DMS 273 treated with DMSO at 0.1 percent for 48 hours (cell line): ENCODE measurements at regions not wholly inside any gene's neighbourhood (a gene's known extent, or its start where the extent isn't known, plus 50 kb on each side); places are given as distances from the start of the nearest gene placed in this dataset.

Experiments used
- DNase-seq: peaks from one replicate; lab custom pipeline; 2025; lab: John Stamatoyannopoulos, UW

DNA sequence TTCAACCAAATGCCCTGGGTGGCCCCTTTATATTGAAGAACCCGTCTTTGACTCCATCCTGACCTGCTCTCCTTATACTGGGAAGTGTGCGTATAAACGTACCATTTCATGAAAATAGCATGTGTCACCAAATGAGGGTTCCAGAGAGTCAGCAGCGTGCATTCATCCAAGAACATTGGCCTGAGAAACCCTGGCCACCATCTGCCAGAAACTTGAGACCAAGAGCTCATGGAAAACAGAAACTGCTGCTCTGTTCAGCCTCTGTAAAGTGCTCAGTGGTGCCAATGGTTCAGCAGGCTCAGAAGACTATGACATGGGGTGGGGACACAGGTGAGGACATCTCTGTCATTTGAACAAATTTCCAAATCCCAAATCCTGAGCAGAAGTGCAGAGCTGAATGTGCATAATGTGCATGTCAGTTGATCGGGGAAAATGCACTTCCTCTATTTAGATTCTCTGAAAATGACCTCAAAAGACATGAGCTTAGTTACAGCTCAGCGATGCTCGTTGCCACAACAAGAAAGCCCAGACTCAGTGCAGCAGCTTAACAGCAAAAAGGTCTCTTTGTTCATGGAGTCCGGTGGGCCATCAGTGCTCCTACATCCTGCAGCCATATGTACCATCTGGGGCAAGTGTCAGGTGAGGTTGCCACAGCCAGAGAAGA is 176.1 kb downstream of the ATPSCKMT start:
- no peak for DNase-seq

DNA sequence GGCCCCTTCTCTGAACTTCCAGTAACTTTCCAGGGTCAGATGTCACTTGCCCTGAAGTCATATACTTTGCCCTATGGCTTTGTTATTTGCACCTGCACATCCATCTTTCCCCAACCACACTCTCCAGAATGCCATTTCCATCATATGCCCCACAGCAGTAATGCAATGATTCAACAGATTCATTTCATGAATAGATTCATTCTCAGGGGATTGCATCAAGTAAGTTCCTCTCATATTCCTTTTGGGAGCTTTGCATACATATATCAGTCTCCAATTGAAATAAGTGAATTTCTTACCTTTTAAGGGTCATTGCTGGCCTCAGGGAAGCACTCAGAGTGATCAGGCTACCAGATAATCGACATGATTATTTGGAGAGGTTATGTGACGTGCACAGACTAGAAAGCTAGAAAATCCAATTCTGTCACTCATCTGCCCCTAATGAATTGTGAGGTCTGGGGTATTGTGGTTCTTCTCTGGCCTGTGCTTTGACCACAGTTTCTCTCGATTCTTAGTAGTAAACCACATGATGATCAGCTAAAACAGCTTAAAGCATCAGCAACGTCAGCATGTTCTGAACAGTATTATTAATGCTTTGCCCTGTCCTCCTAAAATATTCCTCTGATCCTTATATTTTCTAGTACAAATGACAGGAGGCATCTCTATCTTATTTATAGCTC is 179.9 kb downstream of the ATPSCKMT start:
- DNase-seq: no peak

DNA sequence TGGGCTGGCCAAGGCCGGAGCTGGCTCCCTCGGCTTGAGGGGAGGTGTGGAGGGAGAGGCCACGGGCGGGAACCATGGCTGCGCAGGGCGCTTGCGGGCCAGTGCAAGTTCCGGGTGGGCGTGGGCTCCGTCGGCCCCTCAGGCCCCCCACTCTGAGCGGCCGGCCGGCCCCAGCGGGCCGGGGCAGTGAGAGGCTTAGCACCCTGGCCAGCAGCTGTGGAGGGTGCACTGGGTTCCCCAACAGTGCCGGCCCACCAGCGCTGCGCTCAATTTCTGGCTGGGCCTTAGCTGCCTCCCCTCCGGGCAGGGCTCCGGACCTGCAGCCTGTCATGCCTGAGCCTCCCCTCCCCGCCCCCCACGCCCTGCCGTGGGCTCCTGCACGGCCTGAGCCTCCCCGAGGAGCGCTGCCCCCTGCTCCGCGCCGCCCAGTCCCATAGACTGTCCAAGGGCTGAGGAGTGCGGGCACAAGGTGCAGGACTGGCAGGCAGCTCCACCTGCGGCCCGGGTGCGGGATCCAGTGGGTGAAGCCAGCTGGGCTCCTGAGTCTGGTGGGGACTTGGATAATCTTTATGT is 184.2 kb downstream of the ATPSCKMT start:
- no peak for DNase-seq

DNA sequence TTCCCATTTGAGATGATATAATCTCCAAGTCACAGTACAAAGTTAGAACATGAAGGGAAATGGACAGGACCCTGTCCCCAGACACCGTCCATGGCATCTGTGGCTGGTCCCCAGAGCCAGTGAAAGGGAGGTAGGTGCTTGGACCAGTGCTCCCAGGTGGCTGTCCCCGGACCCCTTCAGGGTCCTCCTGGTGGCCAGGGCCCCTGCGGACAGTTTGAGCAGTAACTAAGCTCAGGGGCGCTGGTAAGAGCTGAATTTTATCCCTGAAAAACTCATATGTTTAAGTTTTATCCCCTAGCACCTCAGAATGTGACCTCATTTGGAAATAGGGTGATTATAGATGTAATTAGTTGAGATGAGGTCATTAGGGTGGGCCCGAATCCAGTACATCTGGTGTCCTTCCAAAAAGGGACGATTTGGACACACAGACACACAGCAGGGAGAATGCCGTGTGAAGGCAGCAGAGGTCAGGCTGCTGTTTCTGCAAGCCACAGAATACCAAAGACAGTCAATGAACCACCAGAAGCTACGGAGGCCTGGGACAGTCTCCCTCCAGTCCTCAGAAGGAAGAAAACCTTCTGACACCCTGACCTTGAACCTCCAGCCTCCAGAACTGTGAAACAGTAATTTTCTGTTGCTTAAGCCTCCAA is 185.0 kb downstream of the ATPSCKMT start:
- no peak for DNase-seq

DNA sequence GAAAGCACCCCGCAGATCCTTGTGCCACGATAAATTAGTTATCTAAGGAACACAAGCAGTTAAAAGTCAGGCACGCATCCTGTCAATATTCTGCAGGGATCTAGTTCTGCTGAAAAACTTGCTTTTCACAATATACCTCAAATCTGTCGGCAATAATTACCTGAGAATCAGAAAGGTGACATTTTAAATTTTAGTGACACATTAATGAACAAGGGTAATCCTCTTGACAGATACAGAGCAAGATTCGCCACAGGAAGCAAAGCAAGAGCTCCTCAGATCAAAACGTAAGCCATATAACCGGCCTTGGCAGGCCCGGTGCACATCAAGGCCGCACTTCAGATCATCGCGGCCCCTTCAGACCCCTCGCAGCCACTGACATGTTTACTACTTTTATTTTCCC is 185.7 kb downstream of the ATPSCKMT start:
- DNase-seq: no peak

DNA sequence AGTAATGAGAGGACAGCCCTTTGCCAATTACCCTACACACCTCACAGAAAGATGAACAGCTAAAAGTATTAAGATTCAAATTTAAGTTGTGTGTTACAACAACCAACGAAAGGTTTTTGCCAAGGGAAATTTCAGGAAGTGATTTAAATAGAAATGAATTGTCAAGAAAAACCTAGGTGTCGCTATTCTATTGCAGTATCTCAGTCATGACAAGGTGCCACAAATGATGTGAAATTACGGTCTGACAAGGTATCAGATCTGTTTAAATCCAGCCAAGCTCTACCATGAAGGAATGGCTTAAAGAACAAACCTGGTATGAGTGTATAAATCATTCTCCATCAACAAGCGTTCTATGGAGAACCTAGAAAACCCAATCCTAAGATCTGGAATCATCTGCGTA is 189.7 kb downstream of the ATPSCKMT start:
- DNase-seq: no peak

DNA sequence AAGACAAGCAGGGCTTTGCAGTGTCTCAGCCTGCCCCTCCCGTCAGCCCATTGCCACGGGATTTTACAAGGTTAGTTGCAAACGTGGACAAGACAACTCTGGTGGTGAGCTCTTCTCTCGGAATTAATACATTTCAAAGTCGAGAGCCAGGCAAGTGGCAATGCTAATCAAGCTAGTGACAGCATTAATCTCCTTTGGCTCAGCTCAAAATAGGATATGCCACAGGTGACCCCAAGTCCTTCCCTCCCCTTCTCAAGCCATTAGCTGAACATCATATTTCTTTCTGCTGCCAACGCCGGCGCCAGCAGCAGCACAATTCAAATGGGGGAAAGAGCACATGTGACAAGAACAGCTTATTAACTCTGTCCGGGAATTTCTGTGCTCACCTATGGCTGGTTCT is 190.1 kb downstream of the ATPSCKMT start:
- no peak for DNase-seq

DNA sequence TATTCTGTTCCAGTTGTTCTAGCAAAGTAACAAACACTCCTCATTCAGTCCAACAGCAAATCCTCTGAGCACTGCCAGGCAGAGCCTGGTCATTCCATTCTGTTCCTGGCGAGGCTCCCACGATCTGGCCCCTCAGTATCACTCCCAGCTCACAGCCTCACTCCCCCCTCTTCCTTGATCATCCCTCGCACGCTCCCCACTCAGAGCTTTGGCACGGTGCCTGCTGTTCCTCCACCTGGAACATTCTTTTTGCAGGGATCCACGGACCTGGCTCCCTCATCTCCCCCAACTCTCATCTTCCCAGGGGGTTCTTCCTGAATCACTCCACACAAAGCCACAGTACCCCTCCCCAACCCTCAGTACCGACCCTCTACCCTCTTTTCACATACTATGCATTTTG is 192.3 kb downstream of the ATPSCKMT start:
- no peak for DNase-seq

DNA sequence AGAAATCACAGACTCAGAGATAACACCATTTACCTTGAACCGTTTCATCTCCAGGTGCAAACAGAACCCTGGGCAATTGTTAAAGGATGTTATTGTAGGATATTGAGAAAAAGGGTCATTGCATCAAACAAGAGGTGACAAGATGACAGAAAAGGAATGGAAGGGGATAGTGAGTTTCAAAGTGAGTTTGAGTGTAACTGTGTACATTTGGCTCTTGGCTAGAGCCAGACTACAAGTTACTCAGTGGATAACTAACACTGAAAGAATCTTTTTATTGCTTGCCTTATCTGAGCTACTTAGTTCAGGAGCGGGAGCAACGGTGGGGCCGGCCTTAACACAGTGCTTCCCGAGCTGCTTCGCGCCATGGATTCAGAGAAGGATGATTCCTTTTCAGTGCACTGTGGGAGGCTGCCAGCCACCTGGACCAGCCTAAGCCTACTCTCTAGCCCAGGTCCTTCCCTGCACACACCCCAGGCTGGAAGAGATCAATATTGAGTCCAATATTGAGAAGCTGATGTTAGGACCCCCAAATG is 193.4 kb downstream of the ATPSCKMT start:
- no peak for DNase-seq

DNA sequence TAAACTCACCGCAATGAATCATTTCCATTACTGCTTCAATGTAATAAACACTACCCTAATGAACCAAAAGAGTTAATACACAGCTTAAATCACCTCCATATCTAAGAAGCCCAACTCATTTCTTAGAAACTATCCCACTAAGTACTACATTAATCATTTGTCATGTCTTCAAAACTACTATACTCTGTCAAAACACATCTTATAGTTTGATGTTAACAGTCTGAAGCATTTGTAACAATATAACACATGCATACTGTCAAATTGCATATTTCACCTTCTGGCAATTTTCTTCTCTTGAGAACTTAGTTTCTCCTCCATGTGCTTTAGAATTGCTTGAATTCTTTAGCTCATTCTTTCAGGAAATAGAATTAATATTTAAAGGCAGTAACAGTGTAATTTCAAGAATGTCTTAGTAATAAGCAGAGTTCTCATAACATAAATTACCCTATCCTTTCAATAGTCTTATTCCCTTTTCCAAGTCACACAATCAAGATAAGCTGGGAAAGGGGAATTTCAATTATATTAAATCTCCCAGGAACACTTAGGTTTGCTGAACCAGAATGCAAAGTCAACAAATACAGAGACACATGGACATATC is 199.7 kb downstream of the ATPSCKMT start:
- DNase-seq: no peak

DNA sequence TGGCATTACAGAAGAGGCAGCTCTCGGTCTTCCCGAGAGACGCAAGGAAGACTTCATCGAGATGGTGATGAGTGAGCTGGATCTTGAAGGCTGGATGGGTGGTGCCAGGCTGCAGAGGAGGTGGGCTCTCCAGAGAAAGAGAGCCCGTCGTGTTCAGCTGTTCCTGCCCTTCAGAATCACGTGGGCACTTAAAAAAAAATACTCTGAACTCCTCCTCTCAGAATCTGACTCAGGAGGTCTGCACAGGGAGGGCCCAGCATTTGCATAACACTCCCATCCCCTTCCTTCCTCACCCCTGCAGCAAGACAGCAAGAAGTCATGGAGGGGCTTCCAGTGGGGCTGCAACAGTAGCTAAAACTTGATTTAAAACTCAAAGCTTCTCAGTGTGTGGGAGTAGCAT is 203.0 kb downstream of the ATPSCKMT start:
- no peak for DNase-seq

DNA sequence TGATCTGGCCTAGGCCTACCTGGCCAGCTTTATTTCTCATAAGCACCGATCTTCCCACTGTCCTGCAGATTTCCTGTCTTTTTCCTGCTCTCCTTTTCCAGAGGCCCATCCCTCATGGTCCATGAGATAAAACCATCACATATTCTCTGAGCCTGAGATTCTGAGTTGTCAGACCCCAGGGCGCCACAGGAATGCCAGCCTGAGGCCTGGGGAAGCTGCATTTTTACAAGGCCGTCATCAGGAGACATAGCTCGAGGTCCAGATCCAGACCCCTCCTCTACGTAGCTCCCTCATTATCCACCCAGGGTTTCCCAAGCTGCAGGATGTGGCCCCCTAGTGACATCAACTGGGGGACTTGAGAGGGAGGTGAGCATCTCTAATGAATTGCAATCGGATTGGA is 204.3 kb downstream of the ATPSCKMT start:
- DNase-seq: no peak

DNA sequence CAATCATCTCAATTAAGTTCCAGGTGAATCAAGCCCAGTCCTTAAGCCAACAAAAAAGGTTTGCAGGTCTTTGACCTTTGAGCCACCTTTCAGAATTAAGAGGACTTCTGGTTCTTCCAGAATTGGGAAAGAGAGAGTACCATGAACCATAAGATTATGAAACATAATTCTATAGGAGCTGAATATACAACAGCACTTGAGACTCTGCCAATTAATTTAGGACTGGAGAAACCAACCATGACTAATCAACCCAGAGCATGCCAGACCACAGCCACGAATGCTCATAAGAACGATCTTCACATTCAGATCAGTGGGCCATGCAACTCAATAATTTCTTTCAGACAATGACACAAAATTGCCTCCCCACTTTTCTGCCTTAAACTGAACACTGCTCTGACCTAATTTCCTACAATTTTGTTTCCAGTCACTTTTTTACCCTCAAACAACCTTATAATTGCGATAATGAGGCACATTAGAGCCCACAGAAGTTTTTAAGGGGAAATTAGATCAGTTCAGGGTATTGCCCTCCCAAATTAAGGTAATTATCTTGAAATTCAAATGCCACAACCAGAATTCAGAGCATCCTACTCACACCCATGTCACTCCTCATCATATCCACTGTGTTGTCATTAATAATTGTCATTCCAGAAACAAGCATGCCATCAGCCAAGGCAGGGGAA is 213.4 kb downstream of the ATPSCKMT start:
- no peak for DNase-seq

DNA sequence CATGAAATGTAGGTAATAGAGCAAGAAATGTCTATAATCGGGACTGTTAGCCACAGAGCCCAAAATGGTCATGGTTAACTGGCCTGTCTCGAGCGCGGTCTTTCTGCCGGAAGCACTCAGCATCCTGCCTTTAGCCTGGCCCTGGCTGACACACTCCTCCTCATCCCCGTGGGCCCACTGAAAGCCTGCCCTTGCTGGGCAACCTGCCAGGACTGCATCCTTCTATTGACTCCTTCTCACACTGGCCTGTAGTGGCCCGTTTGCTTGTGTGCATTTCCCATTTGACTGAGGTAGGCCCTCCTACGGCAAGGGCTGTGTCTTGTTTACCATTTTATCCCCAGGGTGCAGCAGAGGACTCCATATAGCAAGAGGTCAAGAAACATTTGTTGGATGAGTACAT is 215.7 kb downstream of the ATPSCKMT start:
- DNase-seq: no peak

DNA sequence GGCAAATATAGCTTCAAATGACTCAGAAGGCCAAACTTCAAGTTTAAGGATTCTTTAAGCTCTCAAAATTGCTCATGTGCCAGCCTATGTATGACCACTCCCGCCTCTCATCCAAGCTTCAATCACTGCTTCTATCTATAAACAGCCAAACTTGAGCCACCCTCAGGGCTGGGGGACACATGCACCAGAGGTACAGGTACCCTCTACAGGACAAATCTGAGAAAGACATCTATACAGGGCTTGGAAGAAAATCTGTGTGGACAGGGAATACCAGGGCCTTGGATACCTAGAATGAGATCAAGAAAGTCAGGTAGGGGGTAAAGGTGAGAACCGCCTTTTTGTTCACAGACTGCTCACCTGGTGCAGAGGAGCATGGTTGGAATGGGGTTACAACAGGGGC is 217.9 kb downstream of the ATPSCKMT start:
- DNase-seq: no peak

DNA sequence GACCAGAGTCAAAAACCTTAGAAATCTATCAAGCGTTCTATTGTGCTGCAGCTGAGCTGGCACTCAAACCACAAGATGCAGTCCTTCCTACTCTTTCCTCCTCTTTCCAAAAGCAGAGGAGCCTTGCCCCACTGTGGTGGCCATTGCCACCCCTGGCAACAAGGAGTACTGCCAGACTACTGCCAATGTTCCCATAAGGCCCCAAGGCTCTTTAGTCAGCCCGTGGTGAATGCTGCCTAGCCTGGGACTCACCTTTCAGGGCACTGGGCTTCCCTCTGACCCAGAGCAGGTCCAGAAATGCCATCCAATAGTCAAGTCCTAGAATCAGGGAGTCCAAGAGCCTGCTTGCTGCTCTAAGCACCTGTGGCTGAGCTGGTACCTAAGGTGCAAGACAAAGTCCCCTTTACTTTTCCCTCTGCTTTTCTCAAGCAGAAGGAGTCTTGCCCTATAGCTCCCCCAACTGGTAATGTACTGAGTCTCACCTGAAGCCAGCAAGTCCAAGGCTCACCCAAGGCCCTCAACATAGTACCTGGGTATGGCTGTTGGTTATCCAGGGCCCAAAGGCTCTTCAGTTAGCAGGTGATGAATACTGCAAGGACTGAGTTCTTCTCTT is 219.4 kb downstream of the ATPSCKMT start:
- no peak for DNase-seq

DNA sequence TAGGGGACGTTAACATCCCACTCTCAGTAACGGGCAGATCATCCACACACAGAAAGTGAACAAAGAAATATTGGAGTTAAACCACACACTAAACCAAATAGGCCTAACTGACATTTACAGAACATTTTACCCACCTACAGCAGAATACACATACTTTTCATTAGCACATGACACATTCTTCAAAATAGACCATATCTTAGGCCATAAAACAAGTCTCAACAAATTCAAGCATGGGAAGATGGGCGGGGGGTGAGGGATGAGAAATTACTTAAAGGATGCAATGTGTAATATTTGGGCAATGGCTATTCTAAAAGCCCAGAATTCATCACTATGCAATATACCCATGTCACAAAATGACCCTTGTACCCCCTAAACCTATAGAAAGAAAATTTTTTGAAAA is 226.2 kb downstream of the ATPSCKMT start:
- no peak for DNase-seq

DNA sequence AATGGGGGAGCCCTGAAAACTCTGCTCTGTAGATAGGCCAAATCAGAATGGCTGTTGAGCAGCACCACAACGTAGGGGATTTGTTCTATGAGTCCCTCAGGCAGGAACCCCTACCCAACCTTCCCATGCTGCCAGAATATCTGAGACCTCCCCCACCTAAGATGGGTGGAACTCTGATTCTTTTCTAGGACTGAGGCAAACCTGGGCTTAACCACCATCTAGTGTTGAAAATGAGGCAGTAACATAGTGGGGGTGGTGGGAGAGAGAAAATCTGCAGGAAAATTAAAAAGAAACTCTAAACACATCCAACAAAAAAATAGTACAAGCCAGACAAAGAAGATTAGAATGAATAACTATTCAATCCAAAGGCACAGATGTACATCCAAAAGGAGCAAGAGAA is 228.4 kb downstream of the ATPSCKMT start:
- no peak for DNase-seq

DNA sequence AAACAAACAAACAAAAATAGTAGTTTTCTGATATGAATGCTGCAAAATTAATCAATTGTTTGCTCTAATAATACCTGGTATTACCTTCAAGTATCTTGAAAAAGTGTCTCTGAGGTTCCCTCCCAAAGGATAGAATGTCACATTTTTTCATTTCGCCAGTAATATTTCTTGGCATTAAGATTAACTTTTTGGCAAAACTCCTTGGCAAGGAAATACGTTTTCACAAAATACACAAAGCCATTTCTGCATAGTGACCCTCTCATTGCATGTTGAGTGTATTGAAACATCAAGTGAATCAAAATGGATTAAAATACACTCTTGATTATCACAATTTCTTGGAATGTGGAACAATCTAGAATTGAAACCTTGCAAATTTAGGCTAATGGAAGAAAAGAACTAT is 230.5 kb downstream of the ATPSCKMT start:
- no peak for DNase-seq

DNA sequence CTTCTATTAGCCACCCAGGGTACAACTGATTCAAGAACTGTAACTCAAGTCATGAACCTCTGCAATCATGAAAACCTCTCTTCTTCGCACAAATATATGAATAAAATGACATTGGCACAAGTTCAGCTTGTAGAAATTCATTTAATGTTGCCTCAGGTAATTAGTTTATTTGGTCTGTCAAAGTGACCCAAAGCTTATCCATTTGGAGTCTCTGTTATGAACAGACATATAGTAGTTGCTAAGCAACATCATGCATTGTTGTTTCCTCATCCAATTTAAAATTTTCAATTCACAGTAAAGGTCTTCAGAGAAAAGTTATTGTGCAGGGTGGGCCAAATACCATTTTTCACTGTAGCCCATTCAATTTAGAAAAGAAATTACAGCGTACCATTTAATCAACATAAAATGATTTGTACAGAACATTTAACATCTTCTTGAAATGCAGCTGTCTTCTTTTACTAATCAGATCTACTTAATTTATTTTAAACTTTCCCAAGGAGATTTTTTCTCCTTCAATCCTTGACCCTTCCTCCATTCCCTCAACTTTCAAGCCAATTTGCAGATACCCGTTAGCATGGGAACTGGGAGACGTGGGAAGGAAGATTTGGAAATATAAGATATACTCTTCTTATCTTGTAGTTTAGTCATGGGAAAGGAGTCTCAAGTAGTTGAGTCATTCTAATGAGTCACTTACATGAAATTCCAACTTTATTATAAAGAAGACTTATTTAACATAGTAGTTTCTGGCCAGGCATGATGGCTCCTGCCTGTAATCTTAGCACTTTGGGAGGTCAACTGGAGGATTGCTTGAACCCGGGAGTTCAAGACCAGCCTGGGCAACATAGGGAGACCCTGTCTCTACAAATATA is 231.3 kb downstream of the ATPSCKMT start:
- no peak for DNase-seq

DNA sequence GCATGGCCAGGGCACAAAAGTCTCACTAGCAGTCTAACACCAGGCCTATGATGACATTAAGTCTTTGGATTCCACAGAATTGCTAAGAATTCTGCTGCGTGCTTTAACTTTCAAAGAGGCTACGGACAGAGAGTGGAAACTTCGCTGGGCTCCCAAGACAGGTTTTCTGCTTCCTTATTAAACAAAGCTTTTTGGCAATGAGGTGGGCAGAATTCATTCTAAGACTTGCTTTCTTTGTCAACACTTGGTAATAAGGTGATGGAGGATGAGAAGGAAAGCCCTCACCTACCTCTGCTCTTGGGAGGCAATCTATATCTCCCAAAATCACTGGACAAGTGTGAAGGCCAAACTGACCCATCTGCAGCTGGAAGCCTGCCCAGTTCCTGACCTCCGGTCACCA is 231.9 kb downstream of the ATPSCKMT start:
- DNase-seq: no peak
